Middle frontal gyrus (tissue), 1 donor: ENCODE measurements at regions not wholly inside any gene's neighbourhood (a gene's known extent, or its start where the extent isn't known, plus 50 kb on each side); places are given as distances from the start of the nearest gene placed in this dataset.
"Not testable (repeated sequence)": the region's sequence is repeated elsewhere in the genome, so short reads cannot be mapped to it uniquely, and the experiment has no call there.

ENCODE experiments used
- DNase-seq: peaks from one replicate; pipeline ENCODE4 v3.0.0-alpha.2; 2015; ENCODE audit warnings: low spot score; ENCODE audit errors: extremely low spot score

DNA sequence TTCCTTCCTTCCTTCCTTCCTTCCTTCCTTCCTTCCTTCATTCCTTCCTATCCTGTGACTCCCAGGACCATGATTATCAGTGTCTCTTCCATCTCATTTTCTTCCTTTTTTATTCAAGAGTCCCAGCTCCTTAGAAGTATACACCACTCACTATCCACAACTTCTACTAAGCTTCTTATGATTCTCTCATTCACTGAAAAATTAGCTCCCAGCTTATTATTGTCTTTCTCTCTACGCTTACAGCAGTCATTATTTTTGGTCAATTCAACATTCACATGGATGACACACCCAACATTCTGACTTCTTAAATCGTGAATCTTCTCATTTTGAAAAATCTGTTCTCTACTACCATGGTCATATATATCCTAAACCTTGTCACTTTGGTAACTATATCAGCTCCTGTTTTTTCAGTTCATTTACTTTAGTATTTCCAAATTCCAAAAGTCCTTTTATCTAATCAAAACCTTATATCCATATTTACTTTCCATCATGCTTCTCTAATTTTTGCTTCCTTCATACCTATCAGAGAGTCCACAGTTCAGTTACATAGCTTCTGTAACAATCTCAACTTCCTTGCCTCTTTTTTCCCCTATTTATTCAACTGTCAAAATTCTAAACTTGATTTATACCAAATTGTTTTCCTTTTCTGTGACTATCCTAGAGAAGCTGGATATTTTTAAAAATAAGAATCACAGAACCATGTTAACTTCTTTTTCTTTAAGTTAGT is 677.5 kb downstream of the RAPGEF2 start:
- no peak for DNase-seq

- DNase-seq = no peak
Measured at GRCh38 chr4:159787901-159788300, 685.0 kb downstream of the RAPGEF2 start.

- DNase-seq = no peak
Measured at GRCh38 chr4:159791334-159791733, 688.5 kb downstream of the RAPGEF2 start.

DNA sequence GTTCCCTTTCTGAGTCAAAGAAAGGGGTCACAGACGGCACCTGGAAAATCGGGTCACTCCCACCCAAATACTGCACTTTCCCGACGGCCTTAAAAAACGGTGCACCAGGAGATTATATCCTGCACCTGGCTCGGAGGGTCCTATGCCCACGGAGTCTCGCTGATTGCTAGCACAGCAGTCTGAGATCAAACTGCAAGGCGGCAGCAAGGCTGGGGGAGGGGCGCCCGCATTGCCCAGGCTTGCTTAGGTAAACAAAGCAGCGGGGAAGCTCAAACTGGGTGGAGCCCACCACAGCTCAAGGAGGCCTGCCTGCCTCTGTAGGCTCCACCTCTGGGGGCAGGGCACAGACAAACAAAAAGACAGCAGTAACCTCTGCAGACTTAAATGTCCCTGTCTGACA is 701.7 kb downstream of the RAPGEF2 start:
- DNase-seq = not testable (repeated sequence)

DNA sequence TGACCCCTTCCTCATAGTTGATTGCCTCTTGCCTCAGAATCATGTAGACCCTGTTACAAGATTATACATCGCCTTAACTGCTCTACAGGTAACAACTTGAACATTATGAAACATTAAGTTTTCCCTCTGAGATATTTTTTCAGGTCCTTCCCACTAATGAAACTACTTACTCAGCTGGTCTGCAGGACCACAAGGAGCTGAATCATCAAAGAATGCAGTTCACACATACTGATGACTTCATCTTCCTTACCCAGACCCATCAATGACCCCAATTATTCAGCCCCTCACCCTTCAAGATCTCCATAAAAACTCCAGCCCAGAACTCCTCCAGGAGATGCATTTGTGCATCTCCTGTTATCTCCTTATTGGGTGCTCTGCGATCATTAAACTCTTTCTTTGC is 720.9 kb downstream of the RAPGEF2 start:
- no peak for DNase-seq

DNA sequence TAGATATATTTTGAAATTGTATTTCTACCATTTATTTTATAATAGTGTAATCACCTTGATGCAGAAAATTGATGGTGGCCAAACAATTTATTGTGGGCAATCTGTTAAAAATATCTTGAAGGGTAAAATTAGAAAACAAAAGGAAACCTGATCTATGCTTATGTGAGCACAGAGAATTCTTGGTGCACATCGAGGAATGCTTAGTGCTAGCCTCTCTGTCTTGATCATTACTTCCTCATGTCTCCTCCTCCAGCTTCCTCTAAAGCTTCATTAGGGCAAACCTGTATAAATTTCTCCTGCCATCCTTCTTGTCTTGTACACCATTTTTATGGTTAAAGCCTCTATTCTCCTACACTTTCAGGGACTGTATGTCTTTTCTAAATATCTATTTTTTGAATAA is 725.8 kb downstream of the RAPGEF2 start:
- DNase-seq = no peak

GRCh38 chr4:159829184-159829583 is 726.3 kb downstream of the RAPGEF2 start:
- DNase-seq = no peak

- DNase-seq = no peak
Measured at GRCh38 chr4:159837071-159837470, 734.2 kb downstream of the RAPGEF2 start.

DNA sequence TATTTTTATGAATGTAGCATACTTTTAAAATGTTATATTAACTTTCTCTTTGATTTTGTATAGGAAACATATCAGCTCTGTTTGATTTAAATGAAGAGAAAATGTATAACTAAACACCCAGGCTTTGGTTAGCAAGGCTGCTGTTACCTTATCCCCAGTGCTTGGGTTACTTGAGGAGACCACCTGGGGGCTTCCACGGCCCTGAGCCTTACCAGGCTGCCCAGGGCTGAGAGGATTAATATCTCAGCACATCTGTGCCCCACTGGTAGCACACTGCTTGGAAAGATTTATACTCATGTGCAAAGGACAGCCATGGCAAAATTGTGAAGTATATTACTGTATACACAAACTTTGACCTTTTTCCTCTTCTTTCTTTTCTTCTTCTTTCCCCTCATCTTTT is 752.9 kb downstream of the RAPGEF2 start:
- DNase-seq = no peak

GRCh38 chr4:159856451-159856850 is 753.6 kb downstream of the RAPGEF2 start:
- DNase-seq = no peak

- DNase-seq = no peak
Measured at GRCh38 chr4:159859656-159860148, 756.8 kb downstream of the RAPGEF2 start.

DNA sequence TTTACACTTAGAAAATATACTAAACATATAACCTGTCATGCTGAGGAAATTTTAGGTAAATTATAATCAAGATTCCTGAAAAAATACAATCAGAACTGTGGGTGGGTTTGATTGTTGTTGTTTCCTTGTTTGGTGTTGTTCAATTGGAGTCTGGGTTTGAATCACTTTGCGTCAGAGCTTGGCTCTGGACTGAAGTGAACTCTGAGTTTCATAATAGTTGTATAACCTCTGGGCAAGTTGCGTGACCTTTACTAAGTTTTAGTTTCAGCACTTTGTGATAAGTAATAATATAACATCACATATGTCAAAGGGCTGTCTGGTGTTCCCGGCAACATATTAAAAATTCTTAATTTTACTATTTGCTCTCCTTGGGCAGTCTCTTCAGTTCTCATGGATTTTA is 758.1 kb downstream of the RAPGEF2 start:
- no peak for DNase-seq

DNA sequence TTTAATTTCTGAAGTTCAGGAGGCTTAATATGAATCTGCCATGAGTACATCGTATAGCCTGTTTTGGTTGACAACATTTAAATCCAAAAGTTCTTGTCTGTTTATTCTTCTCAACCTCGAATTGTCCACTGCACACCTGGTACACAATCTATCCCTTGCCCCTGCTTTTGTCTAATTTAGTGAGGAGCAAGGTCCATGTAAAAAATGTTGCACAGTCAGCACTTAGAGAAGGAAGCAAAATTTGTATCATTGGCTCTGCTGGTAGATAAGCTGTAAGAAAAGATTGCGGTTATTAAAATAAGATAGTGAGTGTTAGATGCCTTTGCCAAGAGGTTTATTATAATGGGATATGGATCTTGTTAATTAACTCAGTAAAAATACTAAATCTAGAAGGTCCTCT is 761.5 kb downstream of the RAPGEF2 start:
- DNase-seq = no peak

DNA sequence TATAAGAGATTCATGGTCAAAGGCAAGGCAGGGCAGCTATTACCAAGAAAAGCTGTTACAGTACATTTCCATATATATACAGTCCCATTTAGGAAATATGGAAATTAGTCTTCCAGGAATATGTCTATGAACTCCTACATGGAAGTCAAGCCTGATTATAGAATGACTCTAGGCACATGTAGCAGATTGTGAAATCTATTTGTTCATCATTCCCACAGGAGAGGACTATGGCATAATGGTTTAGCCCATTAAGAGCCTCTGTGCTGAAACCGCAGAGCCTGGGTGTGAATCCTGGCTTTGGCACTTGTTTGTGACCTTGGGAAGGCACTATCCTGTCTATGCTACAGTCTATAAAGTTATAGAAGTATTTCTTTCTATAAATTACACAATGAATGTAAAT is 764.8 kb downstream of the RAPGEF2 start:
- no peak for DNase-seq

- DNase-seq = not testable (repeated sequence)
Measured at GRCh38 chr4:159868936-159869335, 766.1 kb downstream of the RAPGEF2 start.

DNA sequence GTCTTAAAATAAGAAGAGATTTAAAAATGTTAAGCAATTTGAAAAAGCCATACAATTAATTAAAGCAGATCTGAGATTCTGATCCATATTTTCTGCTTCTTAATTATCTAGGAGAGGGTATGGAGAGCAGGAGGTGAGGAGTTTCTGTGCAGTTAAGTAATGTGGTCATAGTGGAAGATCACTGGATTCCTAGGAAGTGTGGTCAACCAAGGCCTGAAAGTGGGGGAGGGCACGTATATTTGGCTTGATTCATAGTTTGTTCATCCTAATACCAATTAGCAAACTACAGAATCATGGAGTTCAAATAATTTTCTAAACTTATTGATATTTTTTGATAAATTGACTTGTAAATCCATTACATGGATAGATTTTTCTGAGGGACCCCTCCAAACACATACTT is 768.3 kb downstream of the RAPGEF2 start:
- no peak for DNase-seq

GRCh38 chr4:159881158-159881557 is 778.3 kb downstream of the RAPGEF2 start:
- DNase-seq = no peak

DNA sequence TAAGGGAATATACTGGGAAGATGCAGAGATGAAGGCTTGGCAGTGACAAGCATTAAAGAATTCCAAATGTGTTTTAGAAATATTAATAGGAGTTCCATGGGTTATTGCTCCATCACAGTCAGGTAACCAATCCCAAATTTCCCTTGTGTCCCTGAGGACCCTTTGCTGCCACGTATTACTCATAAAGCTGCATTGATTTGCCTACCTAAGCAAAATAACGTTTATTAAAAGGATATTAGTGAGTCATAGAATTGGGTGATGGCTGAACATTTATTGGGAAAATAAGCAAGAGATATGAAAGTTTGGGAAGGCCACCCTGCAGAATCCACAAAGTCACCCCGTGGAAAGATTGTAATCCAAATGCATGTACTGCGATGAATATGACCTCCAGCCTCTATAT is 782.1 kb downstream of the RAPGEF2 start:
- DNase-seq = no peak

- no peak for DNase-seq
Measured at GRCh38 chr4:159899596-159899995, 796.7 kb downstream of the RAPGEF2 start.

DNA sequence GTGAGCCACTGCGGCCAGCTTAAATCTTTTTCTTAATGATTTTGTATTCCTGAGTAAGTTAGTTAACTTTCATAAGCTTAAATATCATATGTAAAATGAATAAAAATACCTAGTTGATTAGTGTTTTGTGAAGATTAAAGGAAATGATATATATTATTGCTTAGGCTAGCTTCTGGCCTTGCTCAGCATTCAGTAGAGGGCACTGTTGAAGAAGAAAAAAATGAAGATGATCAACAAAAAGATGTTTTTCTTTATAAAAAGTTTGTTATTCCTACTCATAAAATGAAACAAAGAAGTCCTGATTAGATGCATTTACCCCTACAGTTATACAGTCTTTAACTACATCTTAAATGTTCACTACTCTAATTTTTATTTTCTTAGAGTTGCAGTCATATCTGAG is 797.7 kb downstream of the RAPGEF2 start:
- no peak for DNase-seq

GRCh38 chr4:159902648-159903047 is 799.8 kb downstream of the RAPGEF2 start:
- DNase-seq = no peak

DNA sequence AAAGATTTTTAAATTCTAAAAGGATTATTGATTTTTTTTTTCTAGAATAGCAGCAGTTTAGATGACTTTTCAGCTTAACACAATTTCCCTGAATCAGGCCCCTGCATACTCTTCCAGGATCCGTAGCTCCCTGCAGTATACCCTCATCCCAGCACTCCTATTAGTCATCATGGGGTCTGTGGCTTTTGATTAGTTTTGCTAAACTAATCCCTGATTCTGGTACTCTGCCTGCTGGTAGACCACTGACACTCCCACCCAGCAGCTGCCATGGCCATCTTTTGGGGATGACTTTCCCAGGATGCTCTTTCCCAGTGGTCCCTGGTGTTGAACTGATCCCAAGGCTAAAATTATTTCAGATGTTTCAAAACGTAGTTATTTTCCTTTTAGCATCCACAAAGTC is 802.0 kb downstream of the RAPGEF2 start:
- no peak for DNase-seq

DNA sequence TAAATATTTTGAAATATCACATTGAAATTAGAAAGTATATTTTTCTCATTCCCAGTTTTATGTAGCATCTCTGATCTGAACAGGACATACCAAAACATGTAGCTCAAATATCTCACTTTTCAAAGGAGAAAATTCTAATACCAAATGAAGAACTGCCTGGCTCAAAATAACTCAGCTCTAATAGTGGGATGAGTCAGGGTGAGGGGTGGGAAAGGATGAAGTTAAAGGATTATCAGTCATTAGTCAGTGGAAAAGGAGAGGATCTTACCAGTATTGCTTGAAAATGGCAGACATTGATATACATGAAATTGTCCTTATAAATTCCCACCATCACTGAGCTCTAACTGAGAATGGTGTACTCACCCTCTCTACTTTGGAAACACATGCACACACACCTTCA is 803.2 kb downstream of the RAPGEF2 start:
- DNase-seq = no peak

- no peak for DNase-seq
Measured at GRCh38 chr4:159906517-159906916, 803.6 kb downstream of the RAPGEF2 start.
